NCI-H1105 (cell line): ENCODE measurements at regions not wholly inside any gene's neighbourhood (a gene's known extent, or its start where the extent isn't known, plus 50 kb on each side); places are given as distances from the start of the nearest gene placed in this dataset.
"Not testable (repeated sequence)": the region's sequence is repeated elsewhere in the genome, so short reads cannot be mapped to it uniquely, and the experiment has no call there.

Experiments used
- DNase-seq: peaks from one replicate; lab custom pipeline; 2025; lab: John Stamatoyannopoulos, UW

- no peak for DNase-seq
These were observed 55.0 kb downstream of the OXSM start for GRCh38 chr3:25844891-25845290.

- DNase-seq = no peak
These were observed 56.4 kb downstream of the OXSM start for GRCh38 chr3:25846282-25846681.

DNA sequence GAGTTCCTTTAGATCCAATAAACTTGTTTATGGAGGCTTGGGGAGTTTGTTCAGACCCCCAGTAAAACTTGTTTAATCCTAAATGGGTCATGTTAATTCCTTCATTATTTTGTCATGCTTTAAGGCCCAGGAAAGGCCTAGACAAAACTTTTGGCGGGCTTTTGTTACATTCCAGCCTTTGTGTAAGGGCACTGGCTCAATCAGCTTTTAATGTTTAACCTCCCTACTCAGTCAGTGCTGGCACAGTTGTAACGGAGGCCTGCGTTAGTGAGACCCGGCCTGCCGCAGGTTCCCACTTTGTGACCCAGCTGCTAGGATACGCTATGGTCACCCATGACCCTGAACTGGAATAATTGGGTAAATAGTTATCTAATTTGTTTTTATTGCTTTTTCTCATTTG, 59.2 kb downstream of the OXSM start:
- DNase-seq = no peak

GRCh38 chr3:25849641-25850385, 59.9 kb downstream of the OXSM start:
- no peak for DNase-seq

GRCh38 chr3:25851693-25852259, 61.9 kb downstream of the OXSM start:
- DNase-seq = not testable (repeated sequence)

DNA sequence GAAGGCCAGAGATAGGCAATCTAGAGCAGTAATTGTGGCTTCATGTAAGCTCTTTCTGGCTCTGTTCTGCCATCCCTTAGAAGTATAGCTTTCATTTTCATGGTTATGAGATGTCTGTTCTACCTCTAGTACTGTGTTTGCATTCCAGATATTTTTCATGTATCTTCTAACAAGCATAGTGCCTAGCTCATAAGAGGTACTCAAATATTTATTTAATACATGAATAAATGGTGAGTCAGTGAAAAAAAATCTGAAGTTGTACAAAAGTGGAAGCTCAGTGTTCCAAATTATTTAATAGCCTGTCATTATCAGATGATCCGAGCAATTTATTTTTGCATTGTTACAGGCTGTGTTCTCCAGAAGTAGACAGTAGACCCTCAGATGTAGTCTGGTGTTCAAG, 64.3 kb downstream of the OXSM start:
- DNase-seq = no peak

DNA sequence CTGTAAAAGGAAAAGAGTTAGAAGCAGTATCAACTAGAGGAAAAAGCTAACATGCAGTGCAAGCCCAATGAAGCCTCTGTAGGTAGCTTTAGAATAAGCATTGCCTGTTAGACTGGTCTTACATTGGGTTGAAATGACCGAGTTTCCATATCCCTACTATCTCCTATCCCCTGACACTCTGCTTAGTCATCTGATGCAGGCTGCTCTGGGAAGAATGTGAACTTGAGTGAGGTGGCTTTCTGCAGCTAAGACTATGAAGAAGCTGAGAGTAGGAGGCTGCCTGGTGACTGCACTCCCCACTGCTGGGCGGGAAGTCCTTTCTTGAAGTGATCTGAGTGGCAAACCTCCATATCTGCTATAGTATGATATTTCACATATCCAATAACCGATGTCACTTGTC, 64.7 kb downstream of the OXSM start:
- DNase-seq = no peak

DNA sequence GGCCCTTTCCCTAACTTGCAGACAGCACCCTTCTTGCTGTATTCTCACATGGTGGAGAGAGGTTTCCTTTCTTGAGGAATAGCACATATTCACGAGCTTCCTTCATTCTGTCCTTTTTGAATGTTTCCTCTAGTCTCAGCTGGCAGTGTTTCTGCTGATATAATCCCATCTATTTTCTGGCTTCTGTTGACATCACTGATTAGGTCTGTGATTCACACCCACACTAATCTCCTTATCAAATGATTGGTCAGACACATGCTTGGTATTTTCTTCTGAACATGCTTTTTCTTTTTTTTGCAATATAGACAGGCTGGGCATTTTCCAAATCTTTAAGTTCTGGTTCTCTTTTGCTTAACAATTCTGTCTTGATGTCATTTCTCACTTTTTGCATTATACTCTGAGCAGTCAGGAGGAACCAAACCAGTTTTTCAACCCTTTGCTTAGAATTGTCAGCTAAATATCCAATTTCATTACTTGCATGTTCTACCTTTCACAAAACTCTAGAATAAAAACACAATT, 65.4 kb downstream of the OXSM start:
- DNase-seq = no peak

- DNase-seq = no peak
These were observed 67.1 kb downstream of the OXSM start for GRCh38 chr3:25856902-25857518.

DNA sequence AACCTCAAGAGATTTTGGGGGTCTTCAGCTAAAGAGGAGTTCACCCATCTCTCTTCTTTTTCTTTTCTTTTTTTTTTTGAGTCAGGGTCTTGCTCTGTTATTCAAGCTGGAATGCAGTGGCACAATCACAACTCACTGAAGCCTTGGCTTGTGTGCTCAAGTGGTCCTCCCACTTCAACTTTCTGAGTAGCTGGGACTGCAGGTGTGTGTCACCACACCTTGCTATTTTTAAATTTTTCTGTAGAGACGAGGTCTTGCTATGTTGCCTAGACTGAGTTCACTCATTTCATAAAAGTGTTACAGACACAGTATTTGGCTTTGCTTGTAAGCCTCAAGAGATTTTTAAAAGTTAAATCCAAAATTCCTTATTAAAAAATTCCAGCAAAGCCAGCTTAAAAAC, 71.7 kb downstream of the OXSM start:
- no peak for DNase-seq

DNA sequence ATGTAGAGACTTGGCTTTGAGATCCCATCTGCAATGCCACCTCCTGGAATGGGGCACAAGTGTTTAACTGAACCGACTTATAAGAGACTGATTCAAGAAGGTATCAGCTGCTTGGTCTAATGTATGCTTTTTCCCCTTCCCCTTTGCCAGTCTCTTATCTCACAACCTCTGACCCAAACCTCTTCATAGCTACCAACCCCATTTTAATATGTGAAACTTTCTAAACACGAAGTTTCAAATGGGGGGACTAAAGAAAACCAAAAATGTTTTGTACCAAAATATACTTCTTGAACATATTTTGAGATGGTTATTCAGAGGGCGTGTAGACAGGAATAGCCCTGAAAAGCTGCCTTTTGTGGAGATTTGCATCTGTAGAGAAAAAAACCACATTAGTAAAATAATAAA, 73.1 kb downstream of the OXSM start:
- DNase-seq = no peak

- no peak for DNase-seq
These were observed 73.6 kb downstream of the OXSM start for GRCh38 chr3:25863416-25863959.

DNA sequence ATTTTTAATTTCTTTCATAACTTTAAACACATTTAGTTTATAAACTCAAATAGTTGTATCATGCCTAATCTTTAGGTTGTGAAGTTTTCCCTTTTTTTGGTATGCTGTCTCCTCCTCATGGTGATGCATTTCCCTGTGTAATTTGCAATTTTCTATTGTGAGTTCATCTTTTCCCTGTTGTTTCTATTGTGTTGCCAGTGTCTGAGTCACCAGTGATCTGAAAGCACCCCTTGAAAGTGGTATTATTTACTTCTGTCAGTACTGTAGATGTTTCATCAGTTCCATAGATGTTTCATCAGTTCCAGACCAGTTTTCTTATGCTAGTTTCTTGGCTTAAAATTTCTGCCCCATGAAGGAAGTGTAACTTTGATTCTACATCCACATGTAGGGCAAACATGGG, 80.6 kb downstream of the OXSM start:
- DNase-seq = no peak

GRCh38 chr3:25872200-25872877, 82.4 kb downstream of the OXSM start:
- no peak for DNase-seq

DNA sequence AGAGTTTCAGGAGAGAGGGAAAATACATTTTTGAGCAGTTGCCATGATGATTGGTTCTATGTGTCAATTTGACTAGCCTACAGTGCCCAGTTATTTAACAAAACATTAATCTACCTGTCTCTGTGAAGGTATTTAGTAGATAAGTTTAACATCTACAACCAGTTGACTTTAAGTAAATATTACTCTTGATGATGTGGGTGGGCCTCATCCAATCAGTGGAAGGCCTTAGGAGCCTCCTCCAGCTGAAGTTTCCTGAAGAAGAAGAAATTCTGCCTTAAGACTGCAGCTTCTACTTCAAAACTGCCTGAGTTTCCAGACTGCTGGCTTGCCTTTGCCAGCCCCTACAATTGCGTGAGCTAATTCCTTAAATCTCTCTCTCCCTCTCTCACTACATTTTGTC, 93.6 kb downstream of the OXSM start:
- DNase-seq = no peak

DNA sequence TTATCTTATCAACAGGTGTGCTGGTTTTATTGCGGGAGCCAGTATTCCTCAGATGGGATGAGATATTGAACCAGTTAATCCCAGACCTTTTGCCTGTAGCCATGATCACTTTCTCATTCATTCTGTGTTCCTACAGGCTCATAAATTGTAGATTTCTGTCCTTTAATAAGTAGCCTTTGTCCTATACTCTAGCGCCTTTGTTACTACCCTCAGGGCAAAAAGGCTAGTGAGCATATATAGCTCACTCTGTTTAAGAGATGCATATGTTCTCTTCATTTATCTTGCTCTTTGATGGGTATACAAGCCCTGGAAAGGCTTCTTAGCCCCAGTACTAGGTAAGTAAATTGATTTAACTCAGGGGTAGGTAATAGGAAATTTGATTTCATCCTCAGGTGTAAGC, 95.1 kb downstream of the OXSM start:
- no peak for DNase-seq

DNA sequence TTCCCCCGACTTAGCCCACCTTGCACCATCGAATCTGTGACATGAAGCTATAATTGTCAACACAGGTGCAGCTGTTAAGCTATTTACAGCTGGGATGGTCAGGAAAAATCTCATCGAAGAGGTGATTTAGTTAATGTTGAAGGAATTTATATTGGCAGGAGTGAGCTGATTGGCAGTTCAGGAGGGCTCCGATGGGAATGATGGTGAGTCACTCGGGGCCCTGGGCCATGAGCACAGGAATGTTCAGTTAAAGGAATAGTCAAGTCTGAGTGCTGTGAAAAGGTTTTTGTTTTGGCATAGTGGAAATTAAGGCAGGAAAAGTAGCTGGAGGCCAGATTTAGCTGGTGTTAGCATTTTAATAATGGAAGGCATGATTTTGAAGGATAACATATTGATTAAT, 95.7 kb downstream of the OXSM start:
- no peak for DNase-seq

GRCh38 chr3:25887907-25888306, 98.0 kb downstream of the OXSM start:
- DNase-seq = no peak

DNA sequence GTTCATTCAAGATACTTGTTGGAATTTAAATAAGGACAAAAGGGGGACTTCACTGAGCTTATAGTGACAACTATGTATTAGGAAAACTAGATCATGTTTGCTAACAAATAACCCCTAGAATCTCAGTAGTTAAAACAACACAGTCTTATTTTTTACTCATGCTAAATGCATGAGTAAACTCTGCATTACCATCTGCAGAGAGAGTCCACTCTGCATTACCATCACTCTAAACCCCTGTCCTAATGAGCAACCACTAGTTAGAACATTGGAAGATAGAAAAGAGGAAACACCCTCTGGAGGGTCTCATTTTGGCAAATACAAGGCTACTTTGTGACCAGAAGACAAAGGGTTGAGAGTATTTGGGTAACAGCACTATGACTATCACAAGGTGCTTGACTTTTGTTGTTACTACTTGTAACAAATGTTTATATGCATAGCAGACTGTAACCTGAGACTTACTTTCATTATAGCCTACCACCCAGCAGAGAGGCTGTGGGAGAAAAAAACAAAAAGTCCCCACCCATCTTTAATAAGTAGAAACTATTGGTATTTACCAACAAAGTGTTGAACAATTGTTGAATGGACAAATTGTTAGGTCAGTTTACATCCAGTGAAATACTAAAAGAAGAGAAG, 99.1 kb downstream of the OXSM start:
- DNase-seq = no peak

- no peak for DNase-seq
These were observed 99.6 kb downstream of the OXSM start for GRCh38 chr3:25889525-25889917.

- no peak for DNase-seq
These were observed 104.2 kb downstream of the OXSM start for GRCh38 chr3:25894101-25894500.

DNA sequence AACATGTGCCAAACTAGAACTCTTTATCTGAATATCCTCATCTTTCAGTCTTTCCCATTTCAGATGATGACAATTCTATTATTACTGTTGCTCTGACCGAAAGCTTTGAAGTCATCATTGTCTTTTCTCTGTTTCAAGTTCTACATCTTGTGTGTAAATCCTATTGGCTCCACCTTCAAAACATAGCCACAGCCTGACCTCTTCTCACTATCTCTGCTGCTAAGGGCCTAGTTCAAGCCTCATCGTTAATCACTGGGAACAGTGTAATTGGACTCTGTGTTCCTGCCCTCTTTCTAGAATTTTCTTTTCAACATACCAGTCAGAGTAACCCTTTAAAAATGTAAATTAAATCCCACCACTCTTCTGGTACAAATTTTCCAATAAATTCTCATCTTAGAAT, 105.1 kb downstream of the OXSM start:
- no peak for DNase-seq
